ENCODE measurements at regions not wholly inside any gene's neighbourhood (a gene's known extent, or its start where the extent isn't known, plus 50 kb on each side); places are given as distances from the start of the nearest gene placed in this dataset.

DNA sequence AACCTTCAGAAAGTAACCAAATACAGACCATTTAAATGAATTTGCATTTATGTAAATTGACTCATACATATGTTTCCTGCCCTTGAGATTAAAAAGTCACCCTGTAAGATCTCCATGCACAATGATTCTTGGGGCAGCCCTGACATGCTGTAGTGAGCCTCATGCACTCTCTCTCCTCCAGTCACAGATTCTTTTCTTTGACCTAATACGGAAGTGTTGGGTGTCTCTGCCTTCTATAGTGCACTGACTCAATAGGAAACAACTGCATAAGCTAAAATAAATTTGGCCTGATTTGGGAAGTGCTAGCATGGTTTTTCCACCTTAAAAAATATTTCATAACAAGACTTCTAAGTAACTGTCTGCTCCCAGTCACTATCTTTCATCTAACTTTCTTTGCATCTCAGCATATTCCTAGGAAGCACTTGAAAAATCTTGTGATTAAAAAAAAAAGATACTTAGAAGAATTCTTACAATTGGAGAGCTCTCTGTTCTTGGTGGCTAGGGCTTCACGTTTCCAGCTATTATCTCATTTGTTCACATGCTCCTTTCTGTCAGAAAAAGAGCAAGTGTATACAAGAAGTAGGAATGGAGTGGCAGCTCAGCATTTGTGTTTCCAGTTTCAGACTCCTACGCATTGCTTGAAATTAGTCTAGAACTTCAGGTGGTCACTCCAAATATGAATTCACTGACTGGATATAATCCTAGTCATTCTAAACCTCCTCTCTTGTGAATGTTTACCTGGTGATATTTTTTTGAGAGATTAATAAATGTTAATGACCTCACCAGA is 207.9 kb upstream of the COL8A1 start:
- DNase-seq = no peak

DNA sequence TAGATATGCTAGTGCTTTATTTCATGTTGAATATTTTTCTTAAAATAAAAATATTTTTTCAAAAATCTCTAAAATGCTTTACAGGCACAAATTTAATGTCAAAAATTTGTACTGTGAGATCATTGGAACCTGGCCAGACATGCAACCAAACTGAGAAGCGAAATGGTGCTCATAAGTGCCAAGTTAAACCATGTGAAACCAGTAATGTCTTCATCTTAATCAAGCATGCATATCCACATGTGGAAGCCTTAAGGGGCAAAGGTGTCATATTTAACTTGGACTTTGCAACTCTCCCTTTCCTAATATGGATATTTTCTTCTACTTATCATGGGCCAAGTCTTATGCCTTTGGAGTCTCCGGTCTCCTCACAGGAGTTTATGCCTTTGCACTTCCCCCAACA is 208.9 kb upstream of the COL8A1 start:
- no peak for DNase-seq

GRCh38 chr3:99425930-99426329 is 212.5 kb upstream of the COL8A1 start:
- DNase-seq = no peak

DNA sequence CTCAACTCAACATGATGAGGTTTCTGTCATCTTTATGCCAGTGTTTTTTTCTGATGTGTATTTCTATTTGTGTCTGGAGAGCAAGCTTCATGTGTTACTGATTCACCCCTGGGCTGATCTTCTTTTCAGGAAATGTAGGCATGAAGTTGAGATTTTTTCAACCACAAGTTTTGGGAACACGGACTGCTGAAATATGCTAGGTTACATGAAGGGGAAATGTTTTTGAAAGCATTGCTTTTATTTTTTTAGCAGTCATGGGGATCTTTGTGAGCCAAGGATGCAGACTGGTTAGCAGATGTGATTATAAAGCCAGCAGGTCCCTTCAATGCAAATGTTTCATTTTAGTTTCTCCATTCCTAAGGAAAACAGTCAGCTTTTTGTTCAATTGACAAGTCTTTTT is 219.3 kb upstream of the COL8A1 start:
- no peak for DNase-seq

- no peak for DNase-seq
These were observed 219.7 kb upstream of the COL8A1 start for GRCh38 chr3:99418709-99419108.

GRCh38 chr3:99418209-99418635 is 220.2 kb upstream of the COL8A1 start:
- DNase-seq = no peak

- no peak for DNase-seq
These were observed 224.9 kb upstream of the COL8A1 start for GRCh38 chr3:99413504-99413903.

DNA sequence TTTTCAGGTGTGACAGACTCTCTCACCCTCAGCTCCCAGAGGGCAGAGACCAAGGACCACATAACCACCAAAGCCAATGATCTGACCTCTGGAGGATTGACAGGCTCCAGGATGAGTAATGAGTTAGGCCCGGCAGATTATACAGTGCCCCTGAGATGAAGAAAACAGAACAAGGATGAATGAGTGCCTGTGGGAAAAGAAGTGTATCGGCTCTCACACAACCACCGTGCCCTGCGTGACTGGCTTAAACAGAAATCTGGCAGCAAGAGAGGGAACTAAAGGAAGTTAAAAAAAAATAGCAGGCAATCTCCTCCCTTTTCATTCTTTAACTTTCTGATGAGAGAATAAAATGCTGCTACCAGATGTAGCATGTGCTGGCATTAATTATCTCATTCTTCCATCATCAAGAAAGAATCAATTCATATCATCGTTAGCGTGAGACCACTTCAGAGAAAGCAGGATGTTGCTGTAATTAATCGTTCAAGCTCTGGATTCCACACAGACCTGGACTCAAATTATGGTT is 227.5 kb upstream of the COL8A1 start:
- no peak for DNase-seq

DNA sequence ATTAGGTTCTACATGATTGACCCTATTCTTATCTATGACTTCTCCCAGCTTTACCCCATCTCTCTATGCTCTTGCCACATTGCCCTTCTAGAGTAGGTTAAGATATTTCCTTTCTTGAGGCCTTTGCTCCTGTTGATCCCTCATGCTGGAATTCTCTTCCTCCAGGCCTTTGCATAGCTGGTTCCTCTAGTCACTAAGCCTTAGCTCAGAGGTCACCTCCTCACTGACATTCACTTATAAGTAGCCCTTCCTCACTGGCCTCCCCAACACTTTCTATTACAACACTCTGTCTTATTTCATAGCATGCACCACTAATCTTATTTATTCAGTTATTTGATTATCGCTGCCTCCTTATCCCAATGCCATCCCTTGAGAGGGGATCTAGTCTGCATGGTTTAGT is 228.4 kb upstream of the COL8A1 start:
- DNase-seq = no peak

- DNase-seq = no peak
These were observed 231.1 kb upstream of the COL8A1 start for GRCh38 chr3:99407257-99407656.

DNA sequence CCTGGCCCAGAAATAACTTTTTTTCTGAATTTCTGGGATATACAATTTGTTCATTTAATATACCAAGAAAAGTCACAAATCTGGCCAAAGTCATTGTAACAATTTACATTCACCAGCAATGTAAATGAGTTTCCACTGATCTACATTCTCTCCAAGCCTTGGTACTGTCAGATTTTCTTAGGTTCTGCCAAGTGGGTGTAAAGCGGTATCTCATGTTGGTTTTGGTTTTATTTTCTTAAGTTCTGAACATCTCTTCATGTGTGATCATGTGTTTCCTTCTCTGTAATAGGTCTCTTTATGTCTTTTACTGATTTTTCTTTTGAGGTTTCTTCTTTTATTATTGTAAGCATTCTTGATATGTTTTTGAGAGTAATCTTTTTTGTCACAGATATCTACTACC is 235.6 kb upstream of the COL8A1 start:
- DNase-seq = no peak

DNA sequence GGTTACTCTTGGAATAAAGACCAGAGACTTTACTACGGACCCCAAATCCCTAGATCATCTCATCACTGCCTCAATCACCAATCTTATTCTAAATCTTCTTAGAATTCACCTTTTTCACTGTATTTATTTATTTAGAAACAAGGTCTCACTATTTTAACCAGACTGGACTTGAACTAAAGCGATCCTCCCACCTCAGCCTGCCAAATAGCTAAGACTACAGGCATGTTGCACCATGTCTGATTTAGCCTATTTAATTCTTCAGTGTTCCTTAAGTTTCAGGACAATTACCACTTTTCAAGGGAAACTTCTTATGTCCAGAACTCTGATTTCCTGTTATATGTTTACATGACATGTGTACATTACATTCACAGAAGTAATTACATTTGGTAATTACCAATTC is 238.0 kb upstream of the COL8A1 start:
- DNase-seq = no peak

- no peak for DNase-seq
These were observed 241.6 kb upstream of the COL8A1 start for GRCh38 chr3:99396651-99397275.

- DNase-seq = no peak
These were observed 243.3 kb upstream of the COL8A1 start for GRCh38 chr3:99394831-99395778.

DNA sequence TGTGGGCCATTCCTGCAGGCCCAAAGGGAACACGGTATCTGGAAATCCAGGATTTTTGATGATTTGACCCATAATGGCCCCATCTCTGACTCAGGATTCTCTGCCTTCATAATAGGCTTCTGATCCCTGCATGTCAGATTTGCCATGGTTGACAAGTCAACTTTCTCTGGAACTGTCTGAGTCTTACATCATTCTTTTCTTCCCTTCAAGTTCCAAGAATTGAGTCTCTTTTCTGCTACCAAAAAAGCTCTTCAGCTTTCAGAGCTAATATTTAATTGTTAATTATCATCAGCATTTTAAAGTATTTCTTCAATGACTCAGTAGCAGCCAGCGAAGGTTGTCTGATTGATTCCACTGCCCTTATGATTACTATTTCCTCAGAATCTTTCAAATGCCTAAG is 244.4 kb upstream of the COL8A1 start:
- DNase-seq = no peak

DNA sequence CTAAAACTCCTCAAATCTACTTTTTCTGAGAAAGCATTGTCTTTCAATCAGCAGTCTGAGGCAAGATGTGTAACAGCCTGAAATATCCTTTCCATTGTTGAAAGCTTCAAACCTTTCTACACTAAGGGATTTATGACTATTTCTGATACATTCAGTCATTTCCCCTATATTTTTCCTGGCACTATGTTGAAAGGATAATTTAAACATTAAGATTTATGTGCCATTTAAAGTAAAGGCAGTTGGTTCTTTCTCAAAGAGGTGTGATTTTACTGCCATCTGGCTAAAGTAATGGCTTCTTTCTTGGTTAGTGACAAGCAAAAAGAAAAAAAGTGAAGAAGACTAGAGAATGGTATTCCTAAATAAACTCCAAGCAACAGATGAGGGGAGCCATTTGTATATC is 249.6 kb upstream of the COL8A1 start:
- no peak for DNase-seq

DNA sequence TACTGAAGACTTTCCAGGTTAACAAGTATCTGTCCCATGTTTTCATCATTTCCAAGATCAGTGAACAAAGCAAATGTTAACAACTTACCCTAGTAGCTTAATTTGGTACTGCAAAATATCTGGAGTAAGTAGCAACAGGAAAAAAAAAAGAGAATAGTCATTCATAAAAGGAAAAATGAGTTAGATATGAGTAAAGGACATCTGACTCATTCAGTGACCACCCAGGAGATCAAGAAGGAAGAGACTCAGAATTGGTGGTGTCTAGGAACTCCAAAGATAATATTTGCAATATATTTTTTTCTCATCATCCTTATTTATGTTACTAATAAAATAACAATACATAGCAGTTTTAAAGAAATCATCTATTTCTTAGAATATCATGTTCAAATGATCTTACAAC is 253.8 kb upstream of the COL8A1 start:
- no peak for DNase-seq

- DNase-seq = no peak
These were observed 261.5 kb upstream of the COL8A1 start for GRCh38 chr3:99376926-99377325.

GRCh38 chr3:99373846-99374210 is 264.6 kb upstream of the COL8A1 start:
- DNase-seq = no peak

DNA sequence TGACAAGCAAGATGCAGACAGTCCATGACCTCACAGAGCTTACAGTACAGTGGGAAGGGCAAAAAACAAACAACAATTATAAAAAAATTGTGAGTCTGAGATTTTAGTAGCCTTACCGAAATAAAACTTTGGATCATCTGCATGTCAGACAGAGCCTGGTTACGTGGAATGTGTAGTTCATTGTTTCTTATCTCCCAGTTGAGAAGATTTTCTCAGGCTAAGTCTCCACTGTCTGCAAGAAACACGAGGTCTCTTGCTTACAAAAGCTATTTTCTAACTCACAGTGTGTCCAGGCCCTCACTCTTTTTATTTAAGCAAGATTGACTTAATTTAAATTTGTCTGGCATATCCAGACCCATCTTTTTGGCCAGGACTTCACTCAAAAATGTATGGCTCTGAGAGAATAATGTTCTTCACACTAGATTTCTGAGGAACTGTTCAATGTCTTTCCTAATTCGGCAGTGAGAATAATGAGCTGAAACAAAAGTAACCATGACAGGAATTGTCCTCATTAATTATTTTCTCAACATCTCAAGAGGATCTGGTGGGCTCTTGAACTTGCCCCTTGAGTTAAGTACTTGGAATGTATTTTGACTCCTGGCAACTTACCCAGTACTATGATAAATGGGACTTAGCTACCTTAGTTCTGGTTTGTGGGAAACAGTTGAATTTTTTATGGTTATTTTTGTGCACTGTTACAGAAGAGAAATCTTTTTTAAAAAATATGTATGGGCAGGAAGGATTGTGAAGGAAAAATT is 265.1 kb upstream of the COL8A1 start:
- no peak for DNase-seq

DNA sequence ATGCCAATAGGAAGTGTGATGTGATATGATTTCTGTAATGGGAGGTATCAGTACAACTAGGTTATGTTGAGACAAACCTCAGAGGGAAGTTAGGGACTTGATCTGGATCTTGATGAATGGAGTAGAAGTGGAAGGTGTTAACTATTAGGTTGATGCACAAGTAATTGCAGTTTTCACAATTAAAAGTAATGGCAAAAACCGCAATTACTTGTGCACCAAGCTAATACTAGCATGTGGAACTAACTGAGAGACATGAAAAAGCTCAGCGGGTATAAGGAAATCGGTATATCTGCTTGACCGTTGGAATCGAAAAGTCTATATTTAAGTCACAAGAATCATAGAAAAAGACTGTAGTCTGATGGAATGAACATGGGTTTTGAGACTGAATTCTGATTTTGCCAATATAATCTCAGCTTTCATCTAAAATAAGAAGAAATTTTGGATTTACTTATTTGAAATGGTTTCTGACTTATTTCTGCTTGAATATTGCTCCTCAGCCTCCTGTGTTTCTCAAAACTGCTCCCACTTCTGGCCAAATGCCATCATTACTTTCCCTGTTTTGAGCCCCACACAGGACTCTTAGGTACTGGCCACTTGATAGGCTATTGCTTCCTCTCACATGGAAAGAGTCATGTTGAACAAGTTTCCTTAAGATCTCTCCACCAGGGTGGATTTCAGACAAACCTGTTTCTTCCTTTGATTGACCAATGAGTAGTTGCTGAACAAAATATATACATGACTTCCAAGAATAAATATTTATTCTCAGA is 271.5 kb upstream of the COL8A1 start:
- no peak for DNase-seq

- no peak for DNase-seq
These were observed 272.4 kb upstream of the COL8A1 start for GRCh38 chr3:99365979-99366378.
